ENCODE measurements at regions not wholly inside any gene's neighbourhood (a gene's known extent, or its start where the extent isn't known, plus 50 kb on each side); places are given as distances from the start of the nearest gene placed in this dataset.
A peak's percentile ranks its signal among the peaks of the same experiment; 100 is the strongest.

GRCh38 chr4:162360369-162361149 is 196.8 kb upstream of the FSTL5 start:
- no peak for DNase-seq (ENCODE audit: low spot score)

GRCh38 chr4:162356181-162356580 is 192.4 kb upstream of the FSTL5 start:
- no peak for DNase-seq (ENCODE audit: low spot score)

GRCh38 chr4:162352580-162353107 is 188.8 kb upstream of the FSTL5 start:
- DNase-seq (ENCODE audit: low spot score), result no peak

GRCh38 chr4:162350331-162350730 is 186.5 kb upstream of the FSTL5 start:
- DNase-seq (ENCODE audit: low spot score), result no peak

GRCh38 chr4:162349395-162349794 is 185.6 kb upstream of the FSTL5 start:
- no peak for DNase-seq (ENCODE audit: low spot score)

GRCh38 chr4:162347842-162348213 is 184.0 kb upstream of the FSTL5 start:
- DNase-seq (ENCODE audit: low spot score), result no peak

- DNase-seq (ENCODE audit: low spot score), result no peak
Measured at GRCh38 chr4:162347156-162347841, 183.5 kb upstream of the FSTL5 start.

GRCh38 chr4:162343967-162344366 is 180.2 kb upstream of the FSTL5 start:
- no peak for DNase-seq (ENCODE audit: low spot score)

- no peak for DNase-seq (ENCODE audit: low spot score)
Measured at GRCh38 chr4:162341533-162341932, 177.7 kb upstream of the FSTL5 start.

GRCh38 chr4:162323919-162324318 is 160.1 kb upstream of the FSTL5 start:
- DNase-seq (ENCODE audit: low spot score), result no peak

GRCh38 chr4:162322054-162322453 is 158.3 kb upstream of the FSTL5 start:
- DNase-seq (ENCODE audit: low spot score), result no peak

GRCh38 chr4:162285753-162286152 is 122.0 kb upstream of the FSTL5 start:
- DNase-seq (ENCODE audit: low spot score), result no peak

GRCh38 chr4:162282684-162283083 is 118.9 kb upstream of the FSTL5 start:
- DNase-seq (ENCODE audit: low spot score), result no peak

- peak; percentile 2 for DNase-seq (ENCODE audit: low spot score)
Measured at GRCh38 chr4:162274354-162274753, 110.6 kb upstream of the FSTL5 start.

- DNase-seq (ENCODE audit: low spot score), result no peak
Measured at GRCh38 chr4:162272215-162272614, 108.4 kb upstream of the FSTL5 start.

- DNase-seq (ENCODE audit: low spot score), result no peak
Measured at GRCh38 chr4:162268911-162269310, 105.1 kb upstream of the FSTL5 start.

GRCh38 chr4:162265802-162266201 is 102.0 kb upstream of the FSTL5 start:
- DNase-seq (ENCODE audit: low spot score), result no peak

- DNase-seq (ENCODE audit: low spot score), result no peak
Measured at GRCh38 chr4:162245051-162245450, 81.3 kb upstream of the FSTL5 start.

- DNase-seq (ENCODE audit: low spot score), result peak; percentile 2
Measured at GRCh38 chr4:162241857-162242256, 78.1 kb upstream of the FSTL5 start.

GRCh38 chr4:162239992-162240769 is 76.4 kb upstream of the FSTL5 start:
- DNase-seq (ENCODE audit: low spot score), result no peak

GRCh38 chr4:162237676-162238075 is 73.9 kb upstream of the FSTL5 start:
- DNase-seq (ENCODE audit: low spot score), result no peak

- DNase-seq (ENCODE audit: low spot score), result no peak
Measured at GRCh38 chr4:162234595-162234994, 70.8 kb upstream of the FSTL5 start.

Measured in HT-29 (cell line).